ENCODE measurements at regions not wholly inside any gene's neighbourhood (a gene's known extent, or its start where the extent isn't known, plus 50 kb on each side); places are given as distances from the start of the nearest gene placed in this dataset.

GRCh38 chr2:14520385-14520945 is 112.1 kb upstream of the LRATD1 start (continued):
- no peak for TF ChIP-seq SP1 (IDR thresholded peaks at IDR 0.05; ENCODE audit: low read depth, low read length)
- TF ChIP-seq POLR2A (IDR thresholded peaks at IDR 0.05; ENCODE audit: control extremely low read depth in 1 of 2, low read depth in 2 of 2, low read length in 2 of 2), result no peak
- no peak for TF ChIP-seq CHD2 (IDR thresholded peaks at IDR 0.05; ENCODE audit: low read length)

Data from H1 (cell line).